Activated CD8-positive, alpha-beta memory T cell treated with anti-CD3 and anti-CD28 coated beads for 36 hours (primary cell): ENCODE measurements at regions not wholly inside any gene's neighbourhood (a gene's known extent, or its start where the extent isn't known, plus 50 kb on each side); places are given as distances from the start of the nearest gene placed in this dataset.
"Not testable (repeated sequence)": the region's sequence is repeated elsewhere in the genome, so short reads cannot be mapped to it uniquely, and the experiment has no call there.

ENCODE experiments used
- CTCF ChIA-PET: fragments of 350-600 bp; sonication (Branson Sonifier 250); formaldehyde crosslinking; loops from one replicate; lab custom pipeline; 2021; ENCODE audit warnings: antibody characterized with exemption; lab: Charles Lee
- POLR2A ChIA-PET: fragments of 350-600 bp; sonication (Branson Sonifier 250); formaldehyde crosslinking; loops from one replicate; lab custom pipeline; 2021; ENCODE audit warnings: antibody characterized with exemption; lab: Charles Lee

- ChIA-PET POLR2A (no interaction called here), CTCF (no interaction called here)
Observed at GRCh38 chr5:50898966-50899365, 232.5 kb downstream of the PARP8 start.

GRCh38 chr5:50900952-50901510 lies 234.6 kb downstream of the PARP8 start:
- ChIA-PET POLR2A (no interaction called here), CTCF (no interaction called here)

- CTCF ChIA-PET, result no interaction called here
- POLR2A ChIA-PET, result no interaction called here
Observed at GRCh38 chr5:50903651-50904050, 237.2 kb downstream of the PARP8 start.

GRCh38 chr5:50905996-50906570 lies 239.6 kb downstream of the PARP8 start:
- CTCF ChIA-PET, result no interaction called here
- POLR2A ChIA-PET, result no interaction called here

GRCh38 chr5:50920160-50920559 lies 253.7 kb downstream of the PARP8 start:
- CTCF ChIA-PET, POLR2A ChIA-PET: not testable (repeated sequence)

- ChIA-PET POLR2A (no interaction called here), CTCF (no interaction called here)
Observed at GRCh38 chr5:50921366-50922133, 255.1 kb downstream of the PARP8 start.

- CTCF ChIA-PET, result not testable (repeated sequence)
- POLR2A ChIA-PET, result interaction anchor here (0.6 kb wide), 1 partner anchor 434 kb away, joined by 4 read pairs; no protein-coding TSS in a partner anchor
Observed at GRCh38 chr5:50922134-50922941, 255.9 kb downstream of the PARP8 start.

GRCh38 chr5:50922942-50923767 lies 256.7 kb downstream of the PARP8 start:
- CTCF ChIA-PET, result no interaction called here

GRCh38 chr5:50923768-50924494 lies 257.5 kb downstream of the PARP8 start:
- ChIA-PET POLR2A (no interaction called here), CTCF (no interaction called here)

More at GRCh38 chr5:50922942-50923767, 256.7 kb downstream of the PARP8 start:
- POLR2A ChIA-PET, result interaction anchor here (0.6 kb wide), 1 partner anchor 433 kb away, joined by 4 read pairs; no protein-coding TSS in a partner anchor

- POLR2A ChIA-PET, result no interaction called here
- CTCF ChIA-PET, result no interaction called here
Observed at GRCh38 chr5:50927953-50928352, 261.5 kb downstream of the PARP8 start.

- POLR2A ChIA-PET, result no interaction called here
- CTCF ChIA-PET, result no interaction called here
Observed at GRCh38 chr5:50929174-50929573, 262.7 kb downstream of the PARP8 start.

GRCh38 chr5:50934343-50934742 lies 267.9 kb downstream of the PARP8 start:
- CTCF ChIA-PET, result no interaction called here
- POLR2A ChIA-PET, result no interaction called here

- ChIA-PET POLR2A (no interaction called here), CTCF (no interaction called here)
Observed at GRCh38 chr5:50945139-50945538, 278.7 kb downstream of the PARP8 start.

- CTCF ChIA-PET, result no interaction called here
- POLR2A ChIA-PET, result no interaction called here
Observed at GRCh38 chr5:50947906-50948683, 281.7 kb downstream of the PARP8 start.

- POLR2A ChIA-PET, result no interaction called here
- CTCF ChIA-PET, result no interaction called here
Observed at GRCh38 chr5:50953290-50953689, 286.9 kb downstream of the PARP8 start.

- ChIA-PET CTCF (no interaction called here), POLR2A (no interaction called here)
Observed at GRCh38 chr5:50958852-50959457, 292.5 kb downstream of the PARP8 start.
